HG02973 (cell line): ENCODE measurements at regions not wholly inside any gene's neighbourhood (a gene's known extent, or its start where the extent isn't known, plus 50 kb on each side); places are given as distances from the start of the nearest gene placed in this dataset.
A peak's percentile ranks its signal among the peaks of the same experiment; 100 is the strongest.

Experiments used
- ATAC-seq: cut with Tn5 transposase; IDR thresholded peaks from one replicate; pipeline ENCODE4 v1.9.1; 2021; ENCODE audit warnings: moderate library complexity; ENCODE audit not compliant: unreplicated experiment

- ATAC-seq = no peak
Measured at GRCh38 chr2:160672211-160672610, 178.6 kb upstream of the RBMS1 start.

- no peak for ATAC-seq
Measured at GRCh38 chr2:160674146-160674750, 180.6 kb upstream of the RBMS1 start.

- no peak for ATAC-seq
Measured at GRCh38 chr2:160679686-160680085, 186.1 kb upstream of the RBMS1 start.

- no peak for ATAC-seq
Measured at GRCh38 chr2:160680294-160680693, 186.7 kb upstream of the RBMS1 start.

- ATAC-seq = no peak
Measured at GRCh38 chr2:160680974-160681373, 187.4 kb upstream of the RBMS1 start.

- ATAC-seq = no peak
Measured at GRCh38 chr2:160683206-160683605, 189.6 kb upstream of the RBMS1 start.

GRCh38 chr2:160687629-160688028 lies 194.0 kb upstream of the RBMS1 start:
- ATAC-seq = no peak

- no peak for ATAC-seq
Measured at GRCh38 chr2:160689441-160689840, 195.8 kb upstream of the RBMS1 start.

GRCh38 chr2:160694221-160694620 lies 200.6 kb upstream of the RBMS1 start:
- no peak for ATAC-seq

- no peak for ATAC-seq
Measured at GRCh38 chr2:160694631-160695030, 201.0 kb upstream of the RBMS1 start.

- ATAC-seq = no peak
Measured at GRCh38 chr2:160695402-160696086, 201.9 kb upstream of the RBMS1 start.

GRCh38 chr2:160696087-160696452 lies 202.5 kb upstream of the RBMS1 start:
- no peak for ATAC-seq

- ATAC-seq = no peak
Measured at GRCh38 chr2:160697817-160698216, 204.2 kb upstream of the RBMS1 start.

GRCh38 chr2:160700021-160700814 lies 206.6 kb upstream of the RBMS1 start:
- ATAC-seq = no peak

- ATAC-seq = no peak
Measured at GRCh38 chr2:160701822-160702221, 208.2 kb upstream of the RBMS1 start.

- no peak for ATAC-seq
Measured at GRCh38 chr2:160702754-160703153, 209.1 kb upstream of the RBMS1 start.

- peak; percentile 76 for ATAC-seq
Measured at GRCh38 chr2:160703648-160704585, 210.3 kb upstream of the RBMS1 start.

GRCh38 chr2:160715428-160715827 lies 221.8 kb upstream of the RBMS1 start:
- ATAC-seq = no peak

GRCh38 chr2:160719116-160719515 lies 225.5 kb upstream of the RBMS1 start:
- no peak for ATAC-seq

GRCh38 chr2:160720098-160720497 lies 226.5 kb upstream of the RBMS1 start:
- ATAC-seq = no peak
